ENCODE measurements at regions not wholly inside any gene's neighbourhood (a gene's known extent, or its start where the extent isn't known, plus 50 kb on each side); places are given as distances from the start of the nearest gene placed in this dataset.

DNA sequence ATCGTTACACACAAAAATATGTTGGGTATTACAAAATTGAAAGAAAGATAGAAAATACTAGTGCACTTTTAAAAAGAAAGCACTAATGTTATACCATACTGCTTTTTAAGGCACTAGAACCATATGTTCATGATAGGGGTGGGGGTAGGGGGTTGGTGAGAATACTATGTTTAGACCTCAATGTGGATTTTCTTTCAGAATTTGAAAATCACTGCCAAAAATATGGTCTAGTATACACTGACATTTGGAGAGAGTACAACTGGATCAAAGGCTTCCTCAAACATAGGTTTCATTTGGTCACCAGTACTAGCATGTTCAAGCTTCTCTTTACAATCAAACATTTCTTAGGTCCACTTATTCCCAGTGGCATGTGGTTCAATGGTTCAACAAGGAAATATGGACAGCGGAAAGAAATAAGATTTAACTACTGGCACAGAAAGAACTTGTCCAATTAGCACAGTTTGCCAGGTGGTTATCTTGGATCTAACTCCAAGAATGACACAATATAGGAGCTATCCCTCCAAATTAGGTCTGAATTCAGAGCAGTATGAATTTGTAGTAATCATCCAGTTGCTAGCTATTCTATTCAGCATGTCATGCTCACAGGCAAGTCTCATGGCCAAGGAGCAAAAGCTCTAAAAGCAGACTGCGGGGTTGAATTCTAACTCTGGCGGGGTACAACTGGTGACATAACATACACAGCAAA is 139.3 kb downstream of the SLC24A2 start:
- TF ChIP-seq, protein P1, sequence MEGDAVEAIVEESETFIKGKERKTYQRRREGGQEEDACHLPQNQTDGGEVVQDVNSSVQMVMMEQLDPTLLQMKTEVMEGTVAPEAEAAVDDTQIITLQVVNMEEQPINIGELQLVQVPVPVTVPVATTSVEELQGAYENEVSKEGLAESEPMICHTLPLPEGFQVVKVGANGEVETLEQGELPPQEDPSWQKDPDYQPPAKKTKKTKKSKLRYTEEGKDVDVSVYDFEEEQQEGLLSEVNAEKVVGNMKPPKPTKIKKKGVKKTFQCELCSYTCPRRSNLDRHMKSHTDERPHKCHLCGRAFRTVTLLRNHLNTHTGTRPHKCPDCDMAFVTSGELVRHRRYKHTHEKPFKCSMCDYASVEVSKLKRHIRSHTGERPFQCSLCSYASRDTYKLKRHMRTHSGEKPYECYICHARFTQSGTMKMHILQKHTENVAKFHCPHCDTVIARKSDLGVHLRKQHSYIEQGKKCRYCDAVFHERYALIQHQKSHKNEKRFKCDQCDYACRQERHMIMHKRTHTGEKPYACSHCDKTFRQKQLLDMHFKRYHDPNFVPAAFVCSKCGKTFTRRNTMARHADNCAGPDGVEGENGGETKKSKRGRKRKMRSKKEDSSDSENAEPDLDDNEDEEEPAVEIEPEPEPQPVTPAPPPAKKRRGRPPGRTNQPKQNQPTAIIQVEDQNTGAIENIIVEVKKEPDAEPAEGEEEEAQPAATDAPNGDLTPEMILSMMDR (IDR thresholded peaks at IDR 0.05): no peak
- TF ChIP-seq POLR2A (IDR thresholded peaks at IDR 0.05): no peak
